B cell (primary cell): ENCODE measurements at regions not wholly inside any gene's neighbourhood (a gene's known extent, or its start where the extent isn't known, plus 50 kb on each side); places are given as distances from the start of the nearest gene placed in this dataset.

Experiments used
- EZH2 ChIP-seq: IDR thresholded peaks from 2 replicates; pipeline ENCODE4 v1.6.1; 2012; ENCODE audit warnings: borderline replicate concordance, low read depth, mild to moderate bottlenecking, moderate library complexity, low read length; ENCODE audit not compliant: insufficient read depth, poor library complexity, severe bottlenecking
- TF ChIP-seq, protein P1 (sequence below): fragments of 200-600 bp; IDR thresholded peaks from one replicate; pipeline ENCODE4 v1.8.0; 2022; ENCODE audit warnings: antibody characterized with exemption, mild to moderate bottlenecking

DNA sequence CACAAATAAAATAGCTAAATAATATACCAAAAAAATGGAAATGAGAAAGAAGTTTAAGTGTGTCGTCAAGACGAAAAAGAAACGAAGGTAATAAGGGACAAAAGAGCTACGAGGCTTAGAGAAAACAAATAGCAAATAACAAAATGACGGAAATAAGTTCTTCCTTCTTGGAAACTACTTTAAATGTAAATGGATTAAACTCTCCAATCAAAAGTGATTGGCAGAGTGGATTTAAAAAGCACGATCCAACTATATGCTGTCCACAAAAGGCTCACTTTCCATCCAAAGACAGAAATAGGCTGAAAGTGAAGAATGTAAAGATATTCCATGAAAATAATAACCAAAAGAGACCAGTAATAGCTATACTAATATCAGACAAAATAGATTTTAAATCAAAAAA is 82.4 kb downstream of the DIO3 start:
- no peak for TF ChIP-seq EZH2
- TF ChIP-seq, protein P1, sequence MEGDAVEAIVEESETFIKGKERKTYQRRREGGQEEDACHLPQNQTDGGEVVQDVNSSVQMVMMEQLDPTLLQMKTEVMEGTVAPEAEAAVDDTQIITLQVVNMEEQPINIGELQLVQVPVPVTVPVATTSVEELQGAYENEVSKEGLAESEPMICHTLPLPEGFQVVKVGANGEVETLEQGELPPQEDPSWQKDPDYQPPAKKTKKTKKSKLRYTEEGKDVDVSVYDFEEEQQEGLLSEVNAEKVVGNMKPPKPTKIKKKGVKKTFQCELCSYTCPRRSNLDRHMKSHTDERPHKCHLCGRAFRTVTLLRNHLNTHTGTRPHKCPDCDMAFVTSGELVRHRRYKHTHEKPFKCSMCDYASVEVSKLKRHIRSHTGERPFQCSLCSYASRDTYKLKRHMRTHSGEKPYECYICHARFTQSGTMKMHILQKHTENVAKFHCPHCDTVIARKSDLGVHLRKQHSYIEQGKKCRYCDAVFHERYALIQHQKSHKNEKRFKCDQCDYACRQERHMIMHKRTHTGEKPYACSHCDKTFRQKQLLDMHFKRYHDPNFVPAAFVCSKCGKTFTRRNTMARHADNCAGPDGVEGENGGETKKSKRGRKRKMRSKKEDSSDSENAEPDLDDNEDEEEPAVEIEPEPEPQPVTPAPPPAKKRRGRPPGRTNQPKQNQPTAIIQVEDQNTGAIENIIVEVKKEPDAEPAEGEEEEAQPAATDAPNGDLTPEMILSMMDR: no peak
